HUES6 (cell line): ENCODE measurements at regions not wholly inside any gene's neighbourhood (a gene's known extent, or its start where the extent isn't known, plus 50 kb on each side); places are given as distances from the start of the nearest gene placed in this dataset.
"Not testable (repeated sequence)": the region's sequence is repeated elsewhere in the genome, so short reads cannot be mapped to it uniquely, and the experiment has no call there.

Experiments
- H3K27ac ChIP-seq: 2 replicates; pipeline ENCODE4 v1.7.0; 2013; ENCODE audit warnings: low read depth, mild to moderate bottlenecking, low read length, inconsistent platforms
- H3K27me3 ChIP-seq: 2 replicates; pipeline ENCODE4 v1.6.1; 2013; ENCODE audit warnings: low read length; ENCODE audit not compliant: control insufficient read depth, insufficient read depth
- H3K36me3 ChIP-seq: 2 replicates; pipeline ENCODE4 v1.6.1; 2013; ENCODE audit warnings: low read length; ENCODE audit not compliant: control insufficient read depth, insufficient read depth
- H3K4me1 ChIP-seq: 2 replicates; pipeline ENCODE4 v1.6.1; 2013; ENCODE audit warnings: low read length; ENCODE audit not compliant: control insufficient read depth, insufficient read depth
- H3K4me3 ChIP-seq: 2 replicates; pipeline ENCODE4 v1.5.1; 2013; ENCODE audit warnings: low read depth, low read length
- H3K9ac ChIP-seq: one replicate; pipeline ENCODE4 v1.6.1; 2013; ENCODE audit warnings: mild to moderate bottlenecking, low read length
- H3K9me3 ChIP-seq: 2 replicates; pipeline ENCODE4 v1.6.1; 2013; ENCODE audit warnings: low read depth, low read length; ENCODE audit not compliant: control insufficient read depth, insufficient read depth

DNA sequence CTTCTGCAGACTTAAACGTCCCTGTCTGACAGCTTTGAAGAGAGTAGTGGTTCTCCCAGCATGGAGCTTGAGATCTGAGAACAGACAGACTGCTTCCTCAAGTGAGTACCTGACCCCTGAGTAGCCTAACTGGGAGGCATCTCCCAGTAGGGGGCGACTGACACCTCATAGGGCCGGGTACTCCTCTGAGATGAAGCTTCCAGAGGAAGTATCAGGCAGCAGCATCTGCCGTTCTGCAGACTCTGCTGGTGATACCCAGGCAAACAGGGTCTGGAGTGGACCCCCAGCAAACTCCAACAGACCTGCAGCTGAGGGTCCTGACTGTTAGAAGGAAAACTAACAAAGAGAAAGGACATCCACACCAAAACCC, 174.4 kb downstream of the LRRC70 start:
- not testable (repeated sequence) for H3K9ac ChIP-seq, H3K4me3 ChIP-seq, H3K36me3 ChIP-seq, H3K27ac ChIP-seq, H3K27me3 ChIP-seq, H3K4me1 ChIP-seq
- H3K9me3 ChIP-seq: peaks cover 17% of the 10 kb centered on the region

DNA sequence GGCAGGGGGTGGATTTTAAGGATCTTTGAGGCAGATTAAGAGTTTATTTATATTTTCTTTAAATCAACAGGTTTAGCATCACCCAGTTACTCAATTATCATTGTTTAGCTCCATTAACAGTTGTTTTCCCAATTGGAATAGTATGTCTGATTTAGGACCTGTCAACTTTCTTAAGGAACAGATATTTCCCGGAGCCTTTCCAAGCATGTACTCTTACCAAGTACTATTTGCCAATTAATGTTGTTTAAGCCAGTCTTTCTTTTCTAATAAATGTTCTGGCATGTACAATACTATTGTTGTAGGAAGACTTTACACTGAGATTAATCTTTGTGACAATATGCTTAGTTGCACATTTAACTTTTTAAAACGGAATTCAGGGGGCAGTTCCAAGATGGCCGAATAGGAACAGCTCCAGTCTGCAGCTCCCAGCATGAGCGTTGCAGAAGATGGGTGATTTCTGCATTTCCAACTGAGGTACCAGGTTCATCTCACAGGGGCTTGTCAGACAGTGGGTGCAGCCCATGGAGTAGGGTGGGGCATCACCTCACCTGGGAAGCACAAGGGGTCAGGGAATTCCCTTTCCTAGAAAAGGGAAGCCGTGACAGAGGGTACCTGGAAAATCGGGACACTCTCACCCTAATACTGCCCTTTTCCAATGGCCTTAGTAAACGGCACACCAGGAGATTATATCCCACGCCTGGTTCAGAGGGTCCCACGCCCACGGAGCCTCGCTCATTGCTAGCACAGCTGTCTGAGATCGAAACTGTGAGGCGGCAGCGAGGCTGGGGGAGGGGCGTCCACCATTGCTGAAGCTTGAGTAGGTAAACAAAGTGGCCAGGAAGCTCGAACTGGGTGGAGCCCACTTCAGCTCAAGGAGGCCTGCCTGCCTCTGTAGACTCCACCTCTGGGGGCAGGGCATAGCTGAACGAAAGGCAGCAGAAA, 173.7 kb downstream of the LRRC70 start:
- H3K27me3 ChIP-seq, H3K36me3 ChIP-seq, H3K27ac ChIP-seq, H3K4me3 ChIP-seq, H3K9ac ChIP-seq, H3K4me1 ChIP-seq: not testable (repeated sequence)
- peaks cover 17% of the 10 kb centered on the region for H3K9me3 ChIP-seq

DNA sequence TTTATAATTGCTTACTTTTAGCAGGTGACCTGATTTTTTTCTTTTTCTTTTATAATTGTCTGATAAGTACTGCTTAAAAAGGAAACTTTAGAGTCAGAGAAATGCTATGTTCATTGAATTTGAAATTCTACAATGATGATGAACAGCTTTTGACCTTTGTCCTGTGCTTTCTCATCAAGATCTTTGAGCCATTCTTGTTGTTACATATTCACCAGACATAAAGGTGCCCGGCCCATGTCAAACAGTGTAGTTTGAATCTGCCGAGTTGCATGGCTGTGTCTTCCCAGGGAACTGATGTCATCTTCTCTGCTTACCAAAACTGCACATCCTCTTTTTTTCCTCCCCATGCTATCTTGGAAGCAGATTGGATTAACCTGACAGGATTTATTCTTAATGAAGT, 163.6 kb downstream of the LRRC70 start:
- Histone ChIP-seq H3K36me3 (no peaks in the 10 kb centered on the region), H3K27me3 (no peaks in the 10 kb centered on the region), H3K4me3 (no peak overlapping the region), H3K4me1 (no peaks in the 10 kb centered on the region), H3K27ac (no peak overlapping the region), H3K9me3 (no peaks in the 10 kb centered on the region), H3K9ac (no peak overlapping the region)

- Histone ChIP-seq H3K27me3 (no peaks in the 10 kb centered on the region), H3K36me3 (no peaks in the 10 kb centered on the region), H3K9me3 (no peaks in the 10 kb centered on the region), H3K9ac (no peak overlapping the region), H3K27ac (no peak overlapping the region), H3K4me1 (no peaks in the 10 kb centered on the region), H3K4me3 (no peak overlapping the region)
Observed at GRCh38 chr5:62741761-62742160, 163.1 kb downstream of the LRRC70 start.

DNA sequence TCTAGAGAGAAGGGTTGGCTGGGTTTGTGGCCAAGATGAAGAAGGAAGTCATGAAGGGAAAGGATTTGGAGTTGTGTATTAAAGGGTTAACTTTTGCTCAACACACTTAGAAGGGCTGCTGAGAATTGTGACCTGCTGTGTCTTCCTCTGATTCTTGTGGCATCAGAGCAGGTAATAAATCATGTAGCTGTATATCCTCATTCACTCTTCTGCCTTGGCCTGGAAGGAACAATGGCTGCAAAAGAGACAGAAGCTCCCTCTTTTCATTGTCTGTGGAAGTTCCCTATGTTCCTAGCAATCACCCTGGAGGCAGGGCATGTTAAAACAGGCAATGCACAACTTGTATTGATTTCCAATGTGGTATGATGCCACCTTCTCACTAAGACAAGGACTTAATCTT, 159.1 kb downstream of the LRRC70 start:
- Histone ChIP-seq H3K9ac (no peak overlapping the region), H3K9me3 (no peaks in the 10 kb centered on the region), H3K27ac (no peak overlapping the region), H3K4me3 (no peak overlapping the region), H3K36me3 (no peaks in the 10 kb centered on the region), H3K27me3 (no peaks in the 10 kb centered on the region), H3K4me1 (no peaks in the 10 kb centered on the region)

DNA sequence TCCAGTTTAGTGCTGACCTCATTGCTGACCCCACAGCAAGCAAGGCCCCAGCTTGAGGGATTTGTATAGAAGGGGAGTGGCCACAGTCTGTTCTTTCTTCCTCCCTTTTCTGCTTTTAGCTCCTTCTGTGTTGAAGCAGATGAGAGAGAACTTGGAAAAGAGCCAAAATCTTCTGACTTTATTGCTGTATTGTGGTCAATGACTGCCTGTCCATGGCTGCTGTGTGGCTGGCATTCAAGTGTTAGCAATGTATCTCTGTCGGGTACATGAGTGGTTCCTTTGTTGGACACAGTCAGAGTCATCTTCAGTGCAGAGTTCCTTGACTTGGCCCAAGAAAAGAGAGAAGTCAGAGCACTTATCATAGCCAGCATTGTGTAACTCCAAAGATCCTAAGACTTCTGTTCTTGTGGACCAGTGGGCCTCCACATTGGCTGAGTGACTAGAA, 154.1 kb downstream of the LRRC70 start:
- no peaks in the 10 kb centered on the region for H3K27me3 ChIP-seq
- no peaks in the 10 kb centered on the region for H3K36me3 ChIP-seq
- no peaks in the 10 kb centered on the region for H3K4me1 ChIP-seq
- no peaks in the 10 kb centered on the region for H3K9me3 ChIP-seq
- no peak overlapping the region for H3K9ac ChIP-seq
- no peak overlapping the region for H3K4me3 ChIP-seq
- H3K27ac ChIP-seq: no peak overlapping the region

DNA sequence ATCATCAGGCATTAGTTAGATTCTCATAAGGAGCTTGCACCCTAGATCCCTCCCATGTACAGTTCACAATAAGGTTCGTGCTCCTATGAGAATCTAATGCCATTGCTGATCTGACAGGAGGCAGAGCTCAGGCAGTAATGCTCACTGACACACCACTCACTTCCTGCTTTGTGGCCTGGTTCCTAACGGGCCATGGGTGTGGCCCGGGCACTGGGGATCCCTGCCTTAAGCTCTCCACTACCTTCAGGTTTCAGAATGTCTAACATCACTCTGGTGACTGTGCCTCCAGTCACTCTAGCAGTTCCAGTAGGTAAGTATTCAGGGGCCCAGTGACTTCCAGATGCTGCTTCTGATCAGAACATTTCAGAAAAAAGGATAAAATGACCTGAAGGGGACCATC, 152.4 kb downstream of the LRRC70 start:
- H3K9ac ChIP-seq: no peak overlapping the region

GRCh38 chr5:62729675-62730074, 151.1 kb downstream of the LRRC70 start:
- Histone ChIP-seq H3K4me1 (no peaks in the 10 kb centered on the region), H3K36me3 (no peaks in the 10 kb centered on the region), H3K9me3 (no peaks in the 10 kb centered on the region), H3K27me3 (no peaks in the 10 kb centered on the region), H3K27ac (no peak overlapping the region), H3K4me3 (no peak overlapping the region), H3K9ac (no peak overlapping the region)

More for the DNA sequence above, 152.4 kb downstream of the LRRC70 start:
- Histone ChIP-seq H3K27me3 (no peaks in the 10 kb centered on the region), H3K4me3 (no peak overlapping the region), H3K36me3 (no peaks in the 10 kb centered on the region), H3K9me3 (no peaks in the 10 kb centered on the region), H3K27ac (no peak overlapping the region), H3K4me1 (no peaks in the 10 kb centered on the region)

DNA sequence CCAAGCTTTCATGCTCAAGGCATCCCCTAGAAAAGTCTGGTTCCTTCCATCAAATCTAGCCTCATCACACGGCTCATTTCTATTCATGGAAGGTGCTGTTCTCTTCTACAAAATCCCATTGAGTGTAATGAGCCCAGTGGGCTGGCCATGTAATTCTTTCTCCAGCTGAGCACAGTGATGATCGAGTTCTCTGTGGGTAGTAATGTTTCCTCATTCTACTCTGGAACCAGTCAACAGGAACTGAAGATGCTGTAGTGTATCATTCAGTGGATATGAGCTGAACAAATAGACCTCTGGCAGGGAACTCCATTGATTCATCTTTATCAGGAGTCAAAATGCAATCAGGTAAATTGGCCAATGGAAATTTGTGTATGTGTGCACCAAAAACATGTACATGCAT, 149.2 kb downstream of the LRRC70 start:
- Histone ChIP-seq H3K9ac (no peak overlapping the region), H3K27me3 (no peaks in the 10 kb centered on the region), H3K4me3 (no peak overlapping the region), H3K4me1 (no peaks in the 10 kb centered on the region), H3K36me3 (no peaks in the 10 kb centered on the region), H3K27ac (no peak overlapping the region), H3K9me3 (no peaks in the 10 kb centered on the region)

DNA sequence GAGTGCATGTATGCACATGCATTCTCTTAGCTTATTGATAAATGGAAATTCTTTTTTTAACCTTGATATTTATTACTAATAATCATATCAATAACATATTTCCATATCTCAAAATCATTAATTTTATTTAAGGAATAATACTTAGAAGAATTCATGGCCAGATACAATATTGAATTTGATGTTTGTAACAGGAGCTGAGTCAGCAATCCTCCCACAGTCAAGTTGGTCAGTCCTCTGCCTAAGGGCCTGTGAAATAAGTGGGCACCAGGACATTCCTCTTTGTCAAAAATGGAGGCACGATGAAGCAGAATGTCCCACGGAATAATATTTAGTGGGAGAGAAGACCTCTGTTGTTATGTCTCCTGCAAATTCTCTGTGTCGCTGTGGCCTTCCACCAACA, 148.6 kb downstream of the LRRC70 start:
- Histone ChIP-seq H3K27me3 (no peaks in the 10 kb centered on the region), H3K9me3 (no peaks in the 10 kb centered on the region), H3K27ac (no peak overlapping the region), H3K36me3 (no peaks in the 10 kb centered on the region), H3K9ac (no peak overlapping the region), H3K4me1 (no peaks in the 10 kb centered on the region), H3K4me3 (no peak overlapping the region)

- Histone ChIP-seq H3K4me1 (peaks cover 24% of the 10 kb centered on the region), H3K9me3 (no peaks in the 10 kb centered on the region), H3K4me3 (no peak overlapping the region), H3K27me3 (no peaks in the 10 kb centered on the region), H3K36me3 (no peaks in the 10 kb centered on the region), H3K27ac (no peak overlapping the region), H3K9ac (no peak overlapping the region)
Observed at GRCh38 chr5:62722360-62722759, 143.7 kb downstream of the LRRC70 start.
